T-cell (primary cell): ENCODE measurements at regions not wholly inside any gene's neighbourhood (a gene's known extent, or its start where the extent isn't known, plus 50 kb on each side); places are given as distances from the start of the nearest gene placed in this dataset.

Experiments
- ATAC-seq, 4 experiments: fragments of 200-7000 bp in 3 of 4; fragments of 150-1000 bp in 1 of 4; cut with Tn5 transposase; replicated peaks in 1 of 4; 1 replicate in 3 of 4; 2 replicates in 1 of 4; pipeline ENCODE4 v1.10.0; 2021; ENCODE audit warnings: moderate library complexity in 3 of 4, mild to moderate bottlenecking in 2 of 4, moderate number of reproducible peaks in 1 of 4
- CTCF ChIA-PET, 2 donors: fragments of 300-600 bp; sonication (Branson Sonifier 250); formaldehyde crosslinking; loops; one replicate each; lab custom pipeline; 2022; ENCODE audit warnings: antibody characterized with exemption in 2 of 2; lab: Charles Lee
- POLR2A ChIA-PET, 2 donors: fragments of 300-600 bp; sonication (Branson Sonifier 250); formaldehyde crosslinking; loops; one replicate each; lab custom pipeline; 2022; ENCODE audit warnings: antibody characterized with exemption in 2 of 2; lab: Charles Lee
- DNase-seq, 35 experiments: peaks; one replicate each; pipeline versions ENCODE4 v3.0.0 to v3.0.0-alpha.2; 2013 to 2023
- H3K27ac ChIP-seq: one replicate; pipeline ENCODE4 v1.5.1; 2013; ENCODE audit warnings: low read length
- H3K27me3 ChIP-seq, 2 experiments: replicated peaks in 1 of 2; 1 replicate in 1 of 2; 2 replicates in 1 of 2; pipeline versions ENCODE4 v1.6.1 to v1.7.0; 2013; ENCODE audit warnings: low read length in 1 of 2, mixed read lengths in 1 of 2; ENCODE audit not compliant: control insufficient read depth in 2 of 2, insufficient read depth in 2 of 2; ENCODE audit errors: extremely low read depth in 1 of 2
- H3K36me3 ChIP-seq, 2 donors: 1 replicate in 1 of 2; 2 replicates in 1 of 2; pipeline versions ENCODE4 v1.6.1 to v1.7.0; 2013; ENCODE audit warnings: low read length in 1 of 2; ENCODE audit not compliant: control insufficient read depth in 2 of 2, insufficient read depth in 1 of 2; ENCODE audit errors: extremely low read depth in 1 of 2
- H3K4me1 ChIP-seq, 2 experiments: 1 replicate in 1 of 2; 2 replicates in 1 of 2; pipeline versions ENCODE4 v1.6.1 to v1.7.0; 2013; ENCODE audit warnings: low read length in 2 of 2, mixed read lengths in 1 of 2; ENCODE audit not compliant: insufficient read depth in 2 of 2, control insufficient read depth in 1 of 2; ENCODE audit errors: extremely low read depth in 1 of 2
- H3K4me3 ChIP-seq, 2 donors: 1 replicate in 1 of 2; 2 replicates in 1 of 2; pipeline versions ENCODE4 v1.5.1 to v1.7.0; 2013; ENCODE audit warnings: mild to moderate bottlenecking in 2 of 2, low read length in 1 of 2, moderate library complexity in 1 of 2; ENCODE audit not compliant: control insufficient read depth in 1 of 2; ENCODE audit errors: extremely low read depth in 1 of 2
- H3K9me3 ChIP-seq: 2 replicates; pipeline ENCODE4 v1.7.0; 2013
- H3K27ac Mint-ChIP-seq, 2 donors: one replicate each; pipeline ENCODE4 v1.8.0; 2020 to 2021; ENCODE audit warnings: mild to moderate bottlenecking in 2 of 2, mixed read lengths in 2 of 2
- H3K27me3 Mint-ChIP-seq, 2 donors: one replicate each; pipeline ENCODE4 v1.8.0; 2021 to 2022; ENCODE audit warnings: mixed read lengths in 2 of 2
- H3K36me3 Mint-ChIP-seq: one replicate; pipeline ENCODE4 v1.8.0; 2021; ENCODE audit warnings: mixed read lengths
- H3K4me1 Mint-ChIP-seq, 3 donors: one replicate each; pipeline ENCODE4 v1.8.0; 2020 to 2022; ENCODE audit warnings: mixed read lengths in 3 of 3, mild to moderate bottlenecking in 1 of 3
- H3K4me3 Mint-ChIP-seq, 3 donors: one replicate each; pipeline ENCODE4 v1.8.0; 2020 to 2022; ENCODE audit warnings: mild to moderate bottlenecking in 3 of 3, mixed read lengths in 3 of 3, moderate library complexity in 3 of 3
- H3K9me3 Mint-ChIP-seq, 3 donors: one replicate each; pipeline ENCODE4 v1.8.0; 2020 to 2022; ENCODE audit warnings: mixed read lengths in 3 of 3
- WGBS: methylation state at CpG from one replicate; pipeline ENCODE4 v1.1.5; 2013; ENCODE audit warnings: missing lambda C conversion rate; ENCODE audit not compliant: insufficient coverage; 5-methylcytosine and 5-hydroxymethylcytosine counted together

DNA sequence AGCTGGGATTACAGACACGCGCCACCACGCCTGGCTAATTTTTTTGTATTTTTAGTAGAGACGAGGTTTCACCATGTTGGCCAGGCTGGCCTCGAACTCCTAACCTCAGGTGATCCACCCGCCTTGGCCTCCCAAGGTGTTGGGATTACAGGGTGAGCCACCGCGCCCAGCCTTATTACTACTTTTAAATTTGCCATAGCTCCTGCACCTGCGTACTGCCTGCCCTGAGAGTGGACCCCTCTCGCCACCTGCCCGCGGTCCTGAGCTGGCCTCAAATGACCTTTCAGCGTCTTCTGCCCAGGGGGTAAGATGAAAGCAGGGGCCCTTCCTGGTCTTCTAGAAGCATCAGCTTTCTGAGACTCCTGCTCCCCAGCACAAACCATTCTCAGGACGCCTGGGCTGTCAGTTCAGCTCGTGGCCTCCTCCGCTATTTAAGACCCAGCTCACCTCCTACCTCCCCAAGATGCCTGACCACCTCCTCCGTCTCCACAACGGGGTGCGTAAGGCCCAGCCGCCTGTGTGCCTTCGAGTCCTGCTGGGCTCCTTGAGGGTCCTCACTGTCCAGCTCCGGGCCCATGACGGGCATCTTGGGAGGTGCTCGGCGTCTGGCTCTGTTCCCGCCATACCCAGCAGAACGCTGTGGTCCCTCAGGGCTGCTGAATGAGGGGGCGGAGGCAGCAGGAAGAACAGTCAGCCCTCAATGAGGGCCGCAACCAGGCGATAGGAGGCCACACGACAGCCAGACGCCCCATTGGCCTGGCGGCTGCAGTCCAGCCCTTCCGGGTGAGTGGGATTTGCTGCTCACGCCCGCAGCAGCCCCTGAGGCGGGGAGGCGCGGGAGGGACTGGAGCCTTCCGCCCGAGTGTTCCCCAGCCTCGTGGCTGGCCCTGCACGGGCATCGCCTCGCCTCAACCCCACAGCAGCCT, 266.6 kb downstream of the TFCP2L1 start:
- ChIA-PET CTCF (no interaction called here), POLR2A (no interaction called here)
- no peaks in the 10 kb centered on the region for H3K36me3 Mint-ChIP-seq
- 67% methylated on average over 40 of the region's 45 CpGs for WGBS
- no peaks in the 10 kb centered on the region for H3K4me1 ChIP-seq
- H3K36me3 ChIP-seq = no peaks in the 10 kb centered on the region
- H3K27me3 Mint-ChIP-seq = peaks cover 6 to 15% of the 10 kb centered on the region in 2 donors
- H3K27me3 ChIP-seq = peaks cover 0 to 13% of the 10 kb centered on the region in 2 experiments
- peaks cover 0 to 6% (median 4%) of the 10 kb centered on the region in 3 donors for H3K9me3 Mint-ChIP-seq
- no peak for DNase-seq
- H3K4me3 ChIP-seq = no peak overlapping the region
- ATAC-seq = no peak
- H3K9me3 ChIP-seq = no peaks in the 10 kb centered on the region
- H3K27ac Mint-ChIP-seq = no peak overlapping the region
- H3K4me1 Mint-ChIP-seq = no peaks in the 10 kb centered on the region
- H3K27ac ChIP-seq = no peak overlapping the region
- no peak overlapping the region for H3K4me3 Mint-ChIP-seq

DNA sequence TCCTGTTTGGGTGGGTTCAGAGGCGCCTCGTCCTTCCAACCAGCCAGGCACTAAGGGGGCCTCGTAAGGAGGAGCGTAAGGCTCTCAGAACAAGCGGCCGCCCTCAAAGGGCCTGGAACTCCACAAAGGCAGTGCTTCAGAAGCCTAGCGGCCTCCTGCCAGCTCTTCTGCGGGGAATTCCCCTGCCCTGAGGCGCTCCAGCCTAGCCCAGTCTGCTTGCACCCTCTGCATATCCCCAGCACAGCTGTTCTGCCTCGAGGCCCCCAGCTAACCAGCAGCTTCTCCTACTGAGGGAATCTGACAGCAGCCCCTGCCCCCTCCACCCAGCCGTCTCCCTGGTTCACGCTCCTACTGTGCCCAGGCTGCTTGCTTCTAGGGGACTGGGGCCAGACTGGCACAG, 265.9 kb downstream of the TFCP2L1 start:
- no peak for ATAC-seq
- peaks cover 6 to 12% of the 10 kb centered on the region in 2 donors for H3K27me3 Mint-ChIP-seq
- ChIA-PET CTCF (no interaction called here), POLR2A (no interaction called here)
- peaks cover 0 to 9% (median 4%) of the 10 kb centered on the region in 3 donors for H3K9me3 Mint-ChIP-seq
- H3K36me3 Mint-ChIP-seq = no peaks in the 10 kb centered on the region
- no peak for DNase-seq
- H3K4me3 Mint-ChIP-seq = no peak overlapping the region
- no peak overlapping the region for H3K4me3 ChIP-seq
- H3K36me3 ChIP-seq = no peaks in the 10 kb centered on the region
- H3K9me3 ChIP-seq = no peaks in the 10 kb centered on the region
- 77% methylated on average over 12 of the region's 12 CpGs for WGBS
- no peak overlapping the region for H3K27ac ChIP-seq
- no peaks in the 10 kb centered on the region for H3K4me1 Mint-ChIP-seq
- no peaks in the 10 kb centered on the region for H3K4me1 ChIP-seq
- no peak overlapping the region for H3K27ac Mint-ChIP-seq
- H3K27me3 ChIP-seq = peaks cover 0 to 13% of the 10 kb centered on the region in 2 experiments

DNA sequence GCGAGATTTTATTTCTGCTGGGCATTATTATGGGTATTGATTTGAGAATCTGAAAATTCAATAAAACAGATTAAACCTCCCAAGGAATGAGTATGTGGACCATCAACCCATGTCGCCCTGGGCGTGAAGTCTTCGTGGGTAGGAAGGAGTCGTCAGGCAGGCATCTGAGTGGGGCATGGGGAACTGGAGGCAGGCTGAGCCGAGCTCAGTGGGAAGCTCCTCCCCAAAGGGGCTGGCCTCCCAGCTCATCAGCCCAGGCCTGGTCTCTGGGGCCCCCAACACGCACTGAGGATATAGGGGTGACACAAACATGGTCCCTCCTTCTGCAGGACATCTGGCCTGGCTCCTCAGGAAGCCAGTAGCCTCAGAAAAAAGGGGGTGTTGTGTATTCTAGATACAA, 265.2 kb downstream of the TFCP2L1 start:
- ATAC-seq = no peak
- CTCF ChIA-PET = no interaction called here
- 35% methylated on average over 3 of the region's 7 CpGs for WGBS

DNA sequence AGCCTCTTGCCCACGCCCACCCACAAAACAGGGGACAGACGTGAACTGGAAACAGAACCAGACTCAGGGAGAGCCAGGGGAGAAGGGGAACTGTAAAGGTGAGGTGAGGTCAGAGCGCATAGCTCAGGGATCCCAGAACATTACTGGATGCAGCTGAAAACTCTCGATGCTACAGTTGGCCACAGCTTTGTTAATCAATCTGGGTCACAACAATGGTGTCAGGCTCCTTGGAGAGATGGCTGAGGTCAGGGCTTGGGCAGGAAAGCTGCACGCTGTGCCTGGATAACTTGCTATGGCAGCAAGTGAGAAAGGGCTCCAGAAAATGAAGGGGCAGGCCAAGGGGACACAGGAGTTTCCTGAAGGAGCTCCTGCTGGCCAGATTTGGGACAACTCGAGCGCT, 263.3 kb downstream of the TFCP2L1 start:
- CTCF ChIA-PET = no interaction called here
- H3K9me3 ChIP-seq = no peaks in the 10 kb centered on the region
- Mint-ChIP-seq H3K27ac (no peak overlapping the region), H3K36me3 (no peaks in the 10 kb centered on the region), H3K27me3 (peaks cover 6 to 12% of the 10 kb centered on the region in 2 donors), H3K4me1 (no peaks in the 10 kb centered on the region), H3K4me3 (no peak overlapping the region), H3K9me3 (peaks cover 0 to 5% (median 4%) of the 10 kb centered on the region in 3 donors)
- H3K27me3 ChIP-seq = peaks cover 0 to 13% of the 10 kb centered on the region in 2 experiments
- H3K4me3 ChIP-seq = no peak overlapping the region
- 73% methylated on average over 3 of the region's 7 CpGs for WGBS
- POLR2A ChIA-PET = no interaction called here
- no peaks in the 10 kb centered on the region for H3K4me1 ChIP-seq
- H3K36me3 ChIP-seq = no peaks in the 10 kb centered on the region
- DNase-seq (no peak), ATAC-seq (no peak)
- H3K27ac ChIP-seq = no peak overlapping the region

More for the DNA sequence above, 265.2 kb downstream of the TFCP2L1 start:
- Histone ChIP-seq H3K36me3 (no peaks in the 10 kb centered on the region), H3K27ac (no peak overlapping the region), H3K27me3 (peaks cover 0 to 13% of the 10 kb centered on the region in 2 experiments), H3K9me3 (no peaks in the 10 kb centered on the region), H3K4me3 (no peak overlapping the region), H3K4me1 (no peaks in the 10 kb centered on the region)
- peaks cover 0 to 10% (median 5%) of the 10 kb centered on the region in 3 donors for H3K9me3 Mint-ChIP-seq
- no peaks in the 10 kb centered on the region for H3K36me3 Mint-ChIP-seq
- no peak overlapping the region for H3K27ac Mint-ChIP-seq
- DNase-seq = no peak
- POLR2A ChIA-PET = no interaction called here
- peaks cover 6 to 12% of the 10 kb centered on the region in 2 donors for H3K27me3 Mint-ChIP-seq
- no peaks in the 10 kb centered on the region for H3K4me1 Mint-ChIP-seq
- no peak overlapping the region for H3K4me3 Mint-ChIP-seq

DNA sequence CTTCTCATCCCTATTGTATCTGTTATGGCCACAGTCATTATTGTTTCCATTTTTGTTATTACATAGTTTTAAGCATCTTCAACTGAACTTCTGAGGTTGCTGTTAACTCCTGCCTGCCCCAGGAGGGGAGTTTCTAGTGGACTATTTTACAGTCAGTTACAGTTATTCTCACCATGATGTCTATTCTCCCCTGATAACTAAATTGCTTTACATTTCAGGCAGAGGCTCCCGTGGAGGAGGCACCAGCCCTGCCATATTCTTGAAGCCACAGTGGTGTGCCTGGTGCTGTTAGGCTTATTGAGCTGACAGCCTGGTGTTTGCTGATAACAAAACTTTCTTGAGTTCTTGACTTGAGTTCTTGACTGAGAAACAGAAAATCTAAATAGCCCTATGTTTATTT, 256.4 kb downstream of the TFCP2L1 start:
- peaks cover 0 to 5% (median 4%) of the 10 kb centered on the region in 3 donors for H3K9me3 Mint-ChIP-seq
- no peak for DNase-seq
- peaks cover 0 to 11% of the 10 kb centered on the region in 2 experiments for H3K27me3 ChIP-seq
- WGBS = 33% methylated on average over 1 of the region's 1 CpG
- H3K9me3 ChIP-seq = no peaks in the 10 kb centered on the region
- no peak overlapping the region for H3K4me3 Mint-ChIP-seq
- H3K4me3 ChIP-seq = no peak overlapping the region
- H3K4me1 Mint-ChIP-seq = no peaks in the 10 kb centered on the region
- no peak for ATAC-seq
- H3K36me3 ChIP-seq = no peaks in the 10 kb centered on the region
- no peak overlapping the region for H3K27ac ChIP-seq
- CTCF ChIA-PET = no interaction called here
- POLR2A ChIA-PET = no interaction called here
- no peak overlapping the region for H3K27ac Mint-ChIP-seq
- no peaks in the 10 kb centered on the region for H3K36me3 Mint-ChIP-seq
- H3K4me1 ChIP-seq = no peaks in the 10 kb centered on the region
- peaks cover 6 to 16% of the 10 kb centered on the region in 2 donors for H3K27me3 Mint-ChIP-seq

DNA sequence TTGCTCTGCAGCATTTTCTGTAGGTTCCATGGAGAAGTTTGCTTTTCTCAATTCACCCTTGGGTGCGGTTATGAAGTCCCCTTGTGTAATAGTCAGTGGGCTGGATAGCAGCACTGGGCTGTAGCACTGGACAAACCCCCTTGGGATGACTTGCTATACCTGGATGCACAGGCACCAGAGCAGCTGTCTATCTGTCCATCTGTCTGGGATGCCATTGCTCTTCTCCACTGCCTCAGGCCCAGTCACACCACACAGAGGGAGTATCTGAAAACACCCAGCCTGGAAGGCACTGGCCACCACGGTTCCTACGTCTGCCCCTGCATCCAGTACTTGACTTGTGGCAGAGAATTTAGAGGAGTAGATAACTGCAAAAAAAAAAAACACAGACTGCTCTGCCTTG, 254.5 kb downstream of the TFCP2L1 start:
- ChIA-PET CTCF (no interaction called here), POLR2A (no interaction called here)
- H3K4me1 ChIP-seq = no peaks in the 10 kb centered on the region
- H3K27ac ChIP-seq = no peak overlapping the region
- no peak overlapping the region for H3K4me3 ChIP-seq
- no peaks in the 10 kb centered on the region for H3K4me1 Mint-ChIP-seq
- no peak overlapping the region for H3K27ac Mint-ChIP-seq
- H3K9me3 Mint-ChIP-seq = no peaks in the 10 kb centered on the region
- DNase-seq (no peak), ATAC-seq (no peak)
- peaks cover 6 to 19% of the 10 kb centered on the region in 2 donors for H3K27me3 Mint-ChIP-seq
- H3K27me3 ChIP-seq = peaks cover 0 to 13% of the 10 kb centered on the region in 2 experiments
- no peaks in the 10 kb centered on the region for H3K36me3 Mint-ChIP-seq
- no peaks in the 10 kb centered on the region for H3K9me3 ChIP-seq
- 100% methylated on average over 1 of the region's 3 CpGs for WGBS
- no peak overlapping the region for H3K4me3 Mint-ChIP-seq
- no peaks in the 10 kb centered on the region for H3K36me3 ChIP-seq
